Endothelial cell of umbilical vein (primary cell): ENCODE measurements at regions not wholly inside any gene's neighbourhood (a gene's known extent, or its start where the extent isn't known, plus 50 kb on each side); places are given as distances from the start of the nearest gene placed in this dataset.

Source experiments
- BruUV-seq: library from RNA; stranded (reverse); fragments of 400-500 nt; replicated peaks from 2 replicates; lab custom pipeline; 2021; lab: Mats Ljungman, UMichigan
- CTCF ChIA-PET: fragments of 300-600, 350-600 bp; sonication (Branson Sonifier 250); formaldehyde crosslinking; loops from one replicate; lab custom pipeline; 2021; ENCODE audit warnings: antibody characterized with exemption, inconsistent platforms; lab: Charles Lee
- POLR2A ChIA-PET: fragments of 300-600, 350-600 bp; sonication (Branson Sonifier 250); formaldehyde crosslinking; loops from one replicate; lab custom pipeline; 2021; ENCODE audit warnings: antibody characterized with exemption, inconsistent platforms; lab: Charles Lee
- DNase-seq: peaks from one replicate; pipeline ENCODE4 v3.0.0-alpha.2; 2011; ENCODE audit warnings: low read depth, low spot score
- FAIRE-seq: peaks from 2 replicates; lab custom pipeline; 2011; peaks lifted over from hg19 to GRCh38; lab: Jason Lieb, UNC
- H2AFZ ChIP-seq: 2 replicates; pipeline ENCODE4 v1.6.0; 2012; ENCODE audit warnings: low read depth, low read length, control low read depth, inconsistent platforms
- H3K27ac ChIP-seq: 2 replicates; pipeline ENCODE4 v1.5.1; 2011; ENCODE audit warnings: low read depth, mild to moderate bottlenecking, control low read depth, low read length, moderate library complexity; ENCODE audit not compliant: insufficient read depth
- H3K27me3 ChIP-seq, 2 experiments: 2 replicates each; pipeline versions ENCODE4 v1.6.0 to v1.6.1; 2011; ENCODE audit warnings: low read length in 2 of 2, mixed read lengths in 1 of 2; ENCODE audit not compliant: control insufficient read depth in 2 of 2, insufficient read depth in 2 of 2
- H3K36me3 ChIP-seq, 2 experiments: 2 replicates in 1 of 2; 3 replicates in 1 of 2; pipeline ENCODE4 v1.5.1; 2011; ENCODE audit warnings: low read length in 2 of 2, mild to moderate bottlenecking in 1 of 2, moderate library complexity in 1 of 2; ENCODE audit not compliant: control insufficient read depth in 2 of 2, insufficient read depth in 2 of 2; ENCODE audit errors: extremely low read depth in 1 of 2
- H3K4me1 ChIP-seq: 3 replicates; pipeline ENCODE4 v1.5.1; 2011; ENCODE audit warnings: mild to moderate bottlenecking, low read length; ENCODE audit not compliant: control insufficient read depth, insufficient read depth; ENCODE audit errors: extremely low read depth
- H3K4me2 ChIP-seq: 2 replicates; pipeline ENCODE4 v1.6.1; 2011; ENCODE audit warnings: low read length, control low read depth, mixed read lengths; ENCODE audit not compliant: insufficient read depth
- H3K4me3 ChIP-seq, 3 experiments: fragments of 200-600 bp in 1 of 3; sonication (generic), shearing (Covaris generic) in 1 of 3; replicated peaks in 1 of 3; 2 replicates each; pipeline ENCODE4 v1.5.1; 2011 to 2016; ENCODE audit warnings: control low read depth in 3 of 3, low read length in 3 of 3, mild to moderate bottlenecking in 2 of 3, inconsistent platforms in 1 of 3, low read depth in 1 of 3, moderate library complexity in 1 of 3; ENCODE audit not compliant: insufficient read depth in 1 of 3
- H3K79me2 ChIP-seq: 2 replicates; pipeline ENCODE4 v1.6.0; 2012; ENCODE audit warnings: low read length, inconsistent platforms; ENCODE audit not compliant: control insufficient read depth, insufficient read depth
- H3K9ac ChIP-seq: replicated peaks from 2 replicates; pipeline ENCODE3; 2011; ENCODE audit warnings: low read length, control low read depth; ENCODE audit not compliant: insufficient read depth; ENCODE audit errors: extremely low read depth
- H3K9me1 ChIP-seq: replicated peaks from 3 replicates; pipeline ENCODE4 v1.6.0; 2011; ENCODE audit warnings: mild to moderate bottlenecking, low read length; ENCODE audit not compliant: control insufficient read depth, insufficient read depth; ENCODE audit errors: extremely low read depth
- H3K9me3 ChIP-seq: replicated peaks from 2 replicates; pipeline ENCODE4 v1.5.1; 2012; ENCODE audit warnings: low read length, inconsistent platforms; ENCODE audit not compliant: control insufficient read depth, insufficient read depth
- H4K20me1 ChIP-seq: replicated peaks from 2 replicates; pipeline ENCODE3; 2011; ENCODE audit warnings: mild to moderate bottlenecking, low read length; ENCODE audit not compliant: control insufficient read depth, insufficient read depth; ENCODE audit errors: extremely low read depth
- CTCF ChIP-seq, 2 donors: IDR thresholded peaks; 1 replicate in 1 of 2; 2 replicates in 1 of 2; pipeline ENCODE4 v1.5.1; 2011; ENCODE audit warnings: low read length in 2 of 2, mild to moderate bottlenecking in 2 of 2, moderate library complexity in 2 of 2, control low read depth in 1 of 2, inconsistent platforms in 1 of 2, low read depth in 1 of 2; ENCODE audit not compliant: insufficient read depth in 1 of 2; ENCODE audit errors: extremely low read depth in 1 of 2
- EZH2 ChIP-seq: IDR thresholded peaks from 2 replicates; pipeline ENCODE4 v1.6.1; 2012; ENCODE audit warnings: borderline replicate concordance, low read depth, mild to moderate bottlenecking, moderate library complexity, low read length, inconsistent platforms; ENCODE audit not compliant: severe bottlenecking
- FOS ChIP-seq: IDR thresholded peaks from 2 replicates; pipeline ENCODE4 v1.6.1; 2011; ENCODE audit warnings: mild to moderate bottlenecking, low read length, moderate library complexity, borderline replicate concordance; ENCODE audit not compliant: insufficient read depth
- GATA2 ChIP-seq: IDR thresholded peaks from 2 replicates; pipeline ENCODE4 v1.7.0; 2011; ENCODE audit warnings: low read depth, mild to moderate bottlenecking, moderate library complexity, mixed read lengths, low read length; ENCODE audit not compliant: insufficient read length, insufficient read depth
- JUN ChIP-seq: IDR thresholded peaks from 2 replicates; pipeline ENCODE4 v1.6.1; 2011; ENCODE audit warnings: borderline replicate concordance, low read depth; ENCODE audit not compliant: insufficient read length, insufficient read depth
- MAX ChIP-seq: IDR thresholded peaks from 2 replicates; pipeline ENCODE4 v1.6.1; 2011; ENCODE audit not compliant: insufficient read depth, insufficient read length
- MYC ChIP-seq: IDR thresholded peaks from one replicate; pipeline ENCODE4 v1.6.1; 2011; ENCODE audit warnings: mild to moderate bottlenecking, low read depth, low read length
- POLR2A ChIP-seq: IDR thresholded peaks from 2 replicates; pipeline ENCODE4 v1.6.1; 2012; ENCODE audit warnings: low read depth, mild to moderate bottlenecking, control low read depth, low read length
- POLR2AphosphoS5 ChIP-seq: IDR thresholded peaks from 2 replicates; pipeline ENCODE4 v1.6.1; 2012; ENCODE audit warnings: low read depth, mild to moderate bottlenecking, control low read depth, low read length, moderate library complexity; ENCODE audit not compliant: insufficient read depth
- dilution Hi-C: fragments of 300-500 bp; cut with MboI; formaldehyde crosslinking; loops from one replicate; pipeline ENCODE4 v1.15.0; 2019; ENCODE audit warnings: low sequenced_read_pairs; ENCODE audit not compliant: extremely low pct_ligation_motif_present
- intact Hi-C: fragments of 100-400 bp; cut with micrococcal nuclease; formaldehyde crosslinking; loops from one replicate; pipeline ENCODE4 v1.10.0; 2022

GRCh38 chr2:147242445-147242844, 602.4 kb upstream of the ACVR2A start:
- dilution Hi-C loops = no loop called here
- Histone ChIP-seq H3K4me1 (no peaks in the 10 kb centered on the region), H3K9me3 (no peaks in the 10 kb centered on the region), H3K27me3 (no peaks in the 10 kb centered on the region), H3K36me3 (no peaks in the 10 kb centered on the region), H3K9me1 (no peaks in the 10 kb centered on the region), H3K79me2 (no peaks in the 10 kb centered on the region), H3K27ac (no peak overlapping the region), H3K4me2 (no peak overlapping the region), H3K9ac (no peak overlapping the region), H3K4me3 (no peak overlapping the region), H2AFZ (no peak overlapping the region), H4K20me1 (no peaks in the 10 kb centered on the region)
- FAIRE-seq (no peak), DNase-seq (no peak)
- no peak for TF ChIP-seq MYC
- intact Hi-C loops = no loop called here
- BruUV-seq = no TSS peak
- ChIA-PET CTCF (no interaction called here), POLR2A (no interaction called here)

GRCh38 chr2:147236601-147237000, 608.2 kb upstream of the ACVR2A start:
- Histone ChIP-seq H3K4me1 (no peaks in the 10 kb centered on the region), H3K9me3 (peaks cover 1% of the 10 kb centered on the region), H4K20me1 (no peaks in the 10 kb centered on the region), H3K4me2 (no peak overlapping the region), H3K79me2 (no peaks in the 10 kb centered on the region), H3K9ac (no peak overlapping the region), H2AFZ (no peak overlapping the region), H3K4me3 (no peak overlapping the region), H3K27ac (no peak overlapping the region), H3K36me3 (no peaks in the 10 kb centered on the region), H3K27me3 (no peaks in the 10 kb centered on the region), H3K9me1 (no peaks in the 10 kb centered on the region)
- DNase-seq = no peak
- FAIRE-seq = no peak
- dilution Hi-C loops = no loop called here
- CTCF ChIA-PET = no interaction called here
- TF ChIP-seq JUN (no peak), MAX (no peak), EZH2 (no peak), POLR2AphosphoS5 (no peak), POLR2A (no peak), FOS (no peak), CTCF (IDR thresholded peaks at IDR 0.05; ENCODE audit: extremely low read depth in 1 of 2, insufficient read depth in 1 of 2, low read depth in 1 of 2, low read length in 2 of 2) (no peak), MYC (no peak), GATA2 (no peak)
- POLR2A ChIA-PET = no interaction called here
- BruUV-seq = no TSS peak
- intact Hi-C loops = no loop called here
